HCT116 (cell line): ENCODE measurements at regions not wholly inside any gene's neighbourhood (a gene's known extent, or its start where the extent isn't known, plus 50 kb on each side); places are given as distances from the start of the nearest gene placed in this dataset.

Experiments used
- ATAC-seq: fragments of 200-7000 bp; cut with Tn5 transposase; 2 replicates; pipeline ENCODE4 v1.9.1; 2020; ENCODE audit warnings: mild to moderate bottlenecking, moderate library complexity
- BruUV-seq: library from RNA; stranded (reverse); fragments of 400-500 nt; replicated peaks from 2 replicates; lab custom pipeline; 2021; lab: Mats Ljungman, UMichigan
- CTCF ChIA-PET: fragments of 300-600 bp; sonication (Branson Sonifier 250); formaldehyde crosslinking; loops from one replicate; lab custom pipeline; 2021; ENCODE audit warnings: antibody characterized with exemption; lab: Charles Lee
- POLR2A ChIA-PET: fragments of 300-600, 350-600 bp; sonication (Branson Sonifier 250); formaldehyde crosslinking; loops from one replicate; lab custom pipeline; 2021; ENCODE audit warnings: antibody characterized with exemption; lab: Charles Lee
- RAD21 ChIA-PET, 2 experiments: fragments of 300-600 bp; sonication (Branson Sonifier 250); formaldehyde crosslinking; loops; one replicate each; lab custom pipeline; 2023; ENCODE audit warnings: low total read pairs in 2 of 2; ENCODE audit not compliant: uncharacterized antibody in 2 of 2, unreplicated experiment in 2 of 2, low non-redundant PET in 1 of 2; lab: Charles Lee
- DNase-seq: peaks from one replicate; pipeline ENCODE4 v3.0.0-alpha.2; 2010; ENCODE audit warnings: low read depth, low spot score
- H2AFZ ChIP-seq: fragments of 200-600 bp; shearing (Covaris generic), sonication (generic); 2 replicates; pipeline ENCODE4 v1.6.1; 2017; ENCODE audit warnings: low read depth, mixed run types, mixed read lengths, antibody characterized with exemption, low read length; ENCODE audit not compliant: poor library complexity, severe bottlenecking
- H3K27ac ChIP-seq: 2 replicates; pipeline ENCODE4 v1.5.1; 2012; ENCODE audit warnings: low read depth, low read length
- H3K27me3 ChIP-seq: fragments of 200-600 bp; sonication (generic); 2 replicates; pipeline ENCODE4 v1.6.1; 2016; ENCODE audit warnings: mixed run types, low read length, mixed read lengths; ENCODE audit not compliant: insufficient read depth
- H3K36me3 ChIP-seq, 2 experiments: fragments of 200-500 bp in 1 of 2; fragments of 200-600 bp in 1 of 2; sonication (Bioruptor generic) in 1 of 2; sonication (generic) in 1 of 2; 2 replicates each; pipeline versions ENCODE4 v1.5.1 to v1.6.1; 2014 to 2016; ENCODE audit warnings: low read length in 2 of 2, inconsistent platforms in 1 of 2, mixed read lengths in 1 of 2, mixed run types in 1 of 2; ENCODE audit not compliant: insufficient read depth in 2 of 2, control insufficient read depth in 1 of 2
- H3K4me1 ChIP-seq, 2 experiments: fragments of 200-600 bp in 1 of 2; sonication (generic) in 1 of 2; 2 replicates each; pipeline versions ENCODE4 v1.5.1 to v1.6.1; 2012 to 2017; ENCODE audit warnings: low read length in 2 of 2, inconsistent platforms in 1 of 2, mild to moderate bottlenecking in 1 of 2, mixed read lengths in 1 of 2, mixed run types in 1 of 2, moderate library complexity in 1 of 2; ENCODE audit not compliant: insufficient read depth in 2 of 2, control insufficient read depth in 1 of 2
- H3K4me2 ChIP-seq: fragments of 200-600 bp; sonication (generic); 2 replicates; pipeline ENCODE4 v1.6.1; 2017; ENCODE audit warnings: mixed run types, low read length, mixed read lengths
- H3K4me3 ChIP-seq, 2 experiments: fragments of 200-600 bp in 1 of 2; sonication (generic) in 1 of 2; replicated peaks in 1 of 2; 2 replicates each; pipeline ENCODE4 v1.5.1; 2011 to 2016; ENCODE audit warnings: low read length in 2 of 2, control low read depth in 1 of 2, low read depth in 1 of 2, mild to moderate bottlenecking in 1 of 2, mixed read lengths in 1 of 2, mixed run types in 1 of 2
- H3K79me2 ChIP-seq: fragments of 200-600 bp; sonication (generic); 2 replicates; pipeline ENCODE4 v1.6.1; 2017; ENCODE audit warnings: mild to moderate bottlenecking, mixed run types, low read length, moderate library complexity, mixed read lengths; ENCODE audit not compliant: insufficient read depth
- H3K9ac ChIP-seq: fragments of 200-600 bp; sonication (generic); 2 replicates; pipeline ENCODE4 v1.6.1; 2016; ENCODE audit warnings: low read length, mixed read lengths
- H3K9me2 ChIP-seq: fragments of 200-600 bp; sonication (generic), shearing (Covaris generic); 2 replicates; pipeline ENCODE4 v1.6.1; 2017; ENCODE audit warnings: mixed run types, mild to moderate bottlenecking, moderate library complexity; ENCODE audit not compliant: insufficient read depth
- H3K9me3 ChIP-seq, 2 experiments: fragments of 200-500 bp in 1 of 2; fragments of 200-600 bp in 1 of 2; sonication (Bioruptor generic) in 1 of 2; sonication (generic) in 1 of 2; 2 replicates each; pipeline ENCODE4 v1.6.1; 2014 to 2017; ENCODE audit warnings: low read length in 2 of 2, mixed read lengths in 2 of 2, inconsistent platforms in 1 of 2, low read depth in 1 of 2, mild to moderate bottlenecking in 1 of 2, mixed run types in 1 of 2, moderate library complexity in 1 of 2; ENCODE audit not compliant: control insufficient read depth in 1 of 2, insufficient read depth in 1 of 2
- H4K20me1 ChIP-seq: fragments of 200-600 bp; sonication (generic), shearing (Covaris generic); 2 replicates; pipeline ENCODE4 v1.6.1; 2017; ENCODE audit warnings: mixed run types, mild to moderate bottlenecking, moderate library complexity; ENCODE audit not compliant: insufficient read depth
- CBX3 ChIP-seq: IDR thresholded peaks from 2 replicates; pipeline ENCODE4 v1.6.1; 2012; ENCODE audit warnings: low read depth
- CTCF ChIP-seq, 3 experiments: fragments of 200-600 bp in 1 of 3; sonication (generic) in 1 of 3; IDR thresholded peaks in 2 of 3; conservative IDR thresholded peaks in 1 of 3; 2 replicates each; pipeline ENCODE4 v1.5.1; 2012 to 2017; ENCODE audit warnings: low read depth in 2 of 3, low read length in 2 of 3, antibody characterized with exemption in 1 of 3, borderline replicate concordance in 1 of 3, control low read depth in 1 of 3, mild to moderate bottlenecking in 1 of 3, mixed read lengths in 1 of 3, mixed run types in 1 of 3, moderate library complexity in 1 of 3; ENCODE audit not compliant: insufficient read depth in 1 of 3
- EGR1 ChIP-seq: IDR thresholded peaks from 2 replicates; pipeline ENCODE4 v1.6.1; 2012; ENCODE audit warnings: low read depth
- EZH2phosphoT487 ChIP-seq: fragments of 200-600 bp; IDR thresholded peaks from 2 replicates; pipeline ENCODE4 v1.6.1; 2018; ENCODE audit warnings: antibody characterized with exemption, borderline replicate concordance
- MAX ChIP-seq: IDR thresholded peaks from 2 replicates; pipeline ENCODE4 v1.6.1; 2012
- POLR2AphosphoS5 ChIP-seq: IDR thresholded peaks from 2 replicates; pipeline ENCODE4 v1.6.1; 2011; ENCODE audit warnings: mild to moderate bottlenecking, low read depth, low read length, moderate library complexity
- RAD21 ChIP-seq: IDR thresholded peaks from 2 replicates; pipeline ENCODE4 v1.6.1; 2012; ENCODE audit warnings: low read depth, mild to moderate bottlenecking
- SIN3A ChIP-seq: IDR thresholded peaks from 2 replicates; pipeline ENCODE4 v1.6.1; 2012; ENCODE audit warnings: low read depth
- intact Hi-C: fragments of 100-400 bp; cut with micrococcal nuclease; formaldehyde crosslinking; loops from 2 replicates; pipeline ENCODE4 v1.10.0; 2022

DNA sequence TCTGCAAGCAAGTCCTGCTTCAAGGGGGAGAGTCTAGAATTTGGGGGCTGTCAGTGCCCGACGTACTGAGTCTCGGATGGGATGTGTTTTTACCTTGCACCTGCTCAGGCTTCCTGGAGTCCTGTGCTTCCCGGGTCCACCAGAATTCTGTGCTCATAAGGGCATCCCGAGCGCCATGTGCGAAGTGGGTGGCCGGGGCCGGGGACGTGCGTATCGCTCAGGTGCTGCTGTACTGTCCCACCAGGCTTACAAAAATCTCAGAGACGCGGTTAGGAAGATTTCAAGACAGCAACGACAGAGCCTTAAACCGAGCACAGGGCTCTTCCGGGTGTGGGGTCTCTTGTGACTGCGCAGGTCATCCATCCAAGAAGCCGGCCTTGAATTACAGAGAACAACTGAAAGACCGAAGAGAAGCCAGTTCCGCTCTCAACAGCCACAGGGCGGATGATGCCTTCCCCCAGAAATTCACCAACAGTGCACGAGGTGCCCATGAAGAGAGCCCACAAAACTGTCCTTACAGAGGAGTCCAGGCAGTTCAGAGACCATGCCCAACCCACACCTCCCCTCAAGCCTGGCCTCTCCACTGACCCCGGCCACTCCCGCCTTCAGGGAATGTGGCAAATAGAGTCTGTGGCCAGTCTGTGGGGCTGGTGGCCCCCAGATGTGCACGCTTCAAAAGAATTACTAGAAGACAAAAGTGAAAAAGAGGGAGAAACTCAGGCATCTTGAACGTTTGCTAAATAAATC, 104.7 kb downstream of the PXDC1 start:
- RAD21 ChIA-PET = no interaction called here
- H2AFZ ChIP-seq = no peak overlapping the region
- intact Hi-C loops = no loop called here

More for the DNA sequence above, 104.7 kb downstream of the PXDC1 start:
- POLR2A ChIA-PET = no interaction called here
- Histone ChIP-seq H3K4me2 (no peak overlapping the region), H3K36me3 (no peaks in the 10 kb centered on the region), H4K20me1 (no peaks in the 10 kb centered on the region), H3K9me2 (no peaks in the 10 kb centered on the region), H3K4me1 (no peaks in the 10 kb centered on the region), H3K9me3 (no peaks in the 10 kb centered on the region), H3K9ac (no peak overlapping the region), H3K4me3 (no peak overlapping the region), H3K79me2 (no peaks in the 10 kb centered on the region), H3K27ac (no peak overlapping the region), H3K27me3 (peaks cover 8% of the 10 kb centered on the region; the same call in 1 of the 2 replicates)
- TF ChIP-seq SIN3A (no peak), CTCF (IDR thresholded peaks at IDR 0.05 in 2 of 3, conservative IDR thresholded peaks at IDR 0.05 in 1 of 3; ENCODE audit: borderline replicate concordance in 1 of 3, insufficient read depth in 1 of 3, low read depth in 2 of 3, low read length in 2 of 3) (no peak), CBX3 (no peak), EGR1 (no peak), MAX (no peak), RAD21 (no peak), POLR2AphosphoS5 (no peak), EZH2phosphoT487 (no peak)
- ATAC-seq (no peak), DNase-seq (no peak)
- BruUV-seq = no TSS peak
- CTCF ChIA-PET = no interaction called here
